Prostate gland (tissue), 2 donors: ENCODE measurements at regions not wholly inside any gene's neighbourhood (a gene's known extent, or its start where the extent isn't known, plus 50 kb on each side); places are given as distances from the start of the nearest gene placed in this dataset.

Experiments used
- DNase-seq: peaks from one replicate; pipeline ENCODE4 v3.0.0-alpha.2; 2019; ENCODE audit warnings: low spot score
- H3K27ac ChIP-seq, 2 donors: fragments of 200-600 bp; sonication (generic); 2 replicates each; pipeline ENCODE4 v1.5.1; 2017 to 2019
- H3K27me3 ChIP-seq: fragments of 200-600 bp; sonication (generic); replicated peaks from 2 replicates; pipeline ENCODE4 v1.5.1; 2019; ENCODE audit not compliant: insufficient read depth
- H3K36me3 ChIP-seq, 2 donors: fragments of 200-600 bp; sonication (generic); 1 replicate in 1 of 2; 2 replicates in 1 of 2; pipeline versions ENCODE4 v1.5.1 to v1.8.1; 2017 to 2019
- H3K4me1 ChIP-seq: fragments of 200-600 bp; sonication (generic); replicated peaks from 2 replicates; pipeline ENCODE4 v1.5.1; 2019
- H3K4me3 ChIP-seq, 2 donors: fragments of 200-600 bp; sonication (generic); 2 replicates each; pipeline ENCODE4 v1.5.1; 2017 to 2019
- H3K9me3 ChIP-seq: fragments of 200-600 bp; sonication (generic); 2 replicates; pipeline ENCODE4 v1.5.1; 2017
- CTCF ChIP-seq, 4 experiments: fragments of 200-600 bp in 2 of 4; fragments of 450-650 bp in 2 of 4; sonication (generic) in 2 of 4; IDR thresholded peaks; 1 replicate in 3 of 4; 2 replicates in 1 of 4; pipeline ENCODE4 v1.5.1; 2016 to 2019; ENCODE audit warnings: antibody characterized with exemption in 4 of 4, mild to moderate bottlenecking in 2 of 4, moderate library complexity in 2 of 4
- POLR2A ChIP-seq: fragments of 450-650 bp; IDR thresholded peaks from one replicate; pipeline ENCODE4 v1.6.1; 2016; ENCODE audit warnings: antibody characterized with exemption, mild to moderate bottlenecking
- POLR2AphosphoS5 ChIP-seq: sonication (generic); formaldehyde crosslinking; IDR thresholded peaks from one replicate; pipeline ENCODE4 v1.6.1; 2017; ENCODE audit warnings: antibody characterized with exemption
- WGBS: methylation state at CpG from one replicate; pipeline ENCODE4 v1.1.5; 2018; 5-methylcytosine and 5-hydroxymethylcytosine counted together
- intact Hi-C: fragments of 100-400 bp; cut with DNase I; formaldehyde crosslinking; loops from one replicate; pipeline ENCODE4 v1.14.2; 2022

- no peaks in the 10 kb centered on the region for H3K4me1 ChIP-seq
- WGBS: 42% methylated on average over 5 of the region's 5 CpGs
- no peaks in the 10 kb centered on the region for H3K9me3 ChIP-seq
- TF ChIP-seq POLR2A: no peak
- no peak for TF ChIP-seq CTCF (IDR thresholded peaks at IDR 0.05)
- TF ChIP-seq POLR2AphosphoS5: no peak
- no peaks in the 10 kb centered on the region for H3K27me3 ChIP-seq
- intact Hi-C loops: no loop called here
- H3K36me3 ChIP-seq: no peaks in the 10 kb centered on the region
- H3K4me3 ChIP-seq: no peak overlapping the region
- H3K27ac ChIP-seq: no peak overlapping the region
- DNase-seq: no peak
Observed at GRCh38 chrY:12576278-12576677, 124.8 kb upstream of the USP9Y start.

GRCh38 chrY:12593532-12594216 lies 107.4 kb upstream of the USP9Y start:
- TF ChIP-seq CTCF (IDR thresholded peaks at IDR 0.05) (no peak), POLR2AphosphoS5 (no peak), POLR2A (no peak)
- 34% methylated on average over 5 of the region's 5 CpGs for WGBS
- no peak overlapping the region for H3K4me3 ChIP-seq
- intact Hi-C loops: no loop called here
- H3K27me3 ChIP-seq: no peaks in the 10 kb centered on the region
- H3K27ac ChIP-seq: no peak overlapping the region
- no peaks in the 10 kb centered on the region for H3K4me1 ChIP-seq
- DNase-seq: no peak
- no peaks in the 10 kb centered on the region for H3K9me3 ChIP-seq
- no peaks in the 10 kb centered on the region for H3K36me3 ChIP-seq

GRCh38 chrY:12598783-12599182 lies 102.2 kb upstream of the USP9Y start:
- H3K36me3 ChIP-seq: no peaks in the 10 kb centered on the region
- no peaks in the 10 kb centered on the region for H3K9me3 ChIP-seq
- no peaks in the 10 kb centered on the region for H3K4me1 ChIP-seq
- no peak for DNase-seq
- no peak overlapping the region for H3K27ac ChIP-seq
- no peak overlapping the region for H3K4me3 ChIP-seq
- WGBS: 58% methylated on average over 5 of the region's 5 CpGs
- TF ChIP-seq POLR2A (no peak), CTCF (IDR thresholded peaks at IDR 0.05) (no peak), POLR2AphosphoS5 (no peak)
- H3K27me3 ChIP-seq: no peaks in the 10 kb centered on the region
- intact Hi-C loops: no loop called here

GRCh38 chrY:12605426-12605825 lies 95.6 kb upstream of the USP9Y start:
- intact Hi-C loops: no loop called here
- H3K27me3 ChIP-seq: no peaks in the 10 kb centered on the region
- H3K9me3 ChIP-seq: no peaks in the 10 kb centered on the region
- H3K27ac ChIP-seq: no peak overlapping the region
- 94% methylated on average over 2 of the region's 2 CpGs for WGBS
- no peak for TF ChIP-seq POLR2AphosphoS5
- H3K4me1 ChIP-seq: no peaks in the 10 kb centered on the region
- H3K36me3 ChIP-seq: no peaks in the 10 kb centered on the region
- no peak overlapping the region for H3K4me3 ChIP-seq
- DNase-seq: no peak

GRCh38 chrY:12610861-12611260 lies 90.2 kb upstream of the USP9Y start:
- WGBS: 13% methylated on average over 2 of the region's 2 CpGs
- DNase-seq: no peak
- Histone ChIP-seq H3K36me3 (no peaks in the 10 kb centered on the region), H3K4me1 (no peaks in the 10 kb centered on the region), H3K4me3 (no peak overlapping the region), H3K9me3 (no peaks in the 10 kb centered on the region), H3K27ac (no peak overlapping the region), H3K27me3 (no peaks in the 10 kb centered on the region)
- TF ChIP-seq POLR2AphosphoS5 (no peak), CTCF (IDR thresholded peaks at IDR 0.05) (no peak)
- intact Hi-C loops: no loop called here
